Mucosa of descending colon (tissue), 3 donors: ENCODE measurements at regions not wholly inside any gene's neighbourhood (a gene's known extent, or its start where the extent isn't known, plus 50 kb on each side); places are given as distances from the start of the nearest gene placed in this dataset.

ENCODE experiments used
- ATAC-seq: fragments of 200-7000 bp; cut with Tn5 transposase; one replicate; pipeline ENCODE4 v1.9.1; 2020; ENCODE audit warnings: mild to moderate bottlenecking, moderate library complexity
- DNase-seq, 3 donors: peaks; one replicate each; pipeline ENCODE4 v3.0.0-alpha.2; 2020
- H3K36me3 ChIP-seq: fragments of 200-600 bp; one replicate; pipeline ENCODE4 v1.8.0; 2021; ENCODE audit warnings: low read depth, mild to moderate bottlenecking
- H3K4me1 ChIP-seq: fragments of 200-600 bp; one replicate; pipeline ENCODE4 v1.8.0; 2021; ENCODE audit warnings: low read depth, mild to moderate bottlenecking
- H3K4me3 ChIP-seq: fragments of 200-600 bp; one replicate; pipeline ENCODE4 v1.8.0; 2021; ENCODE audit warnings: mild to moderate bottlenecking
- H3K9me3 ChIP-seq: fragments of 200-600 bp; one replicate; pipeline ENCODE4 v1.8.0; 2021; ENCODE audit warnings: mild to moderate bottlenecking
- intact Hi-C, 2 donors: fragments of 100-400 bp; cut with DNase I in 1 of 2; cut with micrococcal nuclease in 1 of 2; formaldehyde crosslinking; loops; one replicate each; pipeline versions ENCODE4 v1.11.0 to v1.11.1; 2022; cut with DNase I, micrococcal nuclease
- TF ChIP-seq, protein P1 (sequence below): fragments of 200-600 bp; IDR thresholded peaks from one replicate; pipeline ENCODE4 v1.8.0; 2022; ENCODE audit warnings: antibody characterized with exemption, mild to moderate bottlenecking
- donor health status: DM: no; HTN: no; CAD: no; lungs with moderate emphysema.
- donor health status: DM: no; HTN: no; CAD: no.
- donor health status: DM: no; HTN: yes; CAD: no.

DNA sequence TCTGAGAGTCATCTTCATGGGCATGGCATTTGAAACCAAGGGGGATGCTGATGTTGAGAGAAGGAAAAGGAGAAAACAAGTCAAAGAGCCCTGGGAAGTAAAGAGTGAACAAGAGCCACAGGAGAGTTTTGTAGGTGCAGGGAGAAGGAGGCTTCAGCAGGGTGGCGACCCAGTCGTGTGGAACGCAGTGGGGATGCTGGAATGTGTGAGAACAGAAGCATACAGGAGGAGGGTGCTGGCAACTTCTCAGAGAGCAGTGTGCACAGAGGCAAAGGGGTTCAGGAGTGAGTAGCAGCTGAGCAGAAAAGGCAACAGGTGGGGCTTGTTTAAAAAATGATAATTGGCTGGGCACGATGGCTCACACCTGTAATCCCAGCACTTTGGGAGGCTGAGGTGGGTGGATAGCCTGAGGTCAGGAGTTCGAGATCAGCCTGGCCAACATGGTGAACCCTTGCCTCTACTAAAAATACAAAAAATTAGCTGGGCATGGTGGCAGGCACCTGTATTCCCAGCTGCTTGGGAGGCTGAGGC lies 75.8 kb upstream of the PLET1 start:
- DNase-seq, result no peak
- intact Hi-C loops, result no loop called here
- H3K4me1 ChIP-seq, result no peaks in the 10 kb centered on the region
- H3K4me3 ChIP-seq, result no peak overlapping the region
- ATAC-seq, result no peak
- H3K36me3 ChIP-seq, result no peaks in the 10 kb centered on the region
- TF ChIP-seq, protein P1, sequence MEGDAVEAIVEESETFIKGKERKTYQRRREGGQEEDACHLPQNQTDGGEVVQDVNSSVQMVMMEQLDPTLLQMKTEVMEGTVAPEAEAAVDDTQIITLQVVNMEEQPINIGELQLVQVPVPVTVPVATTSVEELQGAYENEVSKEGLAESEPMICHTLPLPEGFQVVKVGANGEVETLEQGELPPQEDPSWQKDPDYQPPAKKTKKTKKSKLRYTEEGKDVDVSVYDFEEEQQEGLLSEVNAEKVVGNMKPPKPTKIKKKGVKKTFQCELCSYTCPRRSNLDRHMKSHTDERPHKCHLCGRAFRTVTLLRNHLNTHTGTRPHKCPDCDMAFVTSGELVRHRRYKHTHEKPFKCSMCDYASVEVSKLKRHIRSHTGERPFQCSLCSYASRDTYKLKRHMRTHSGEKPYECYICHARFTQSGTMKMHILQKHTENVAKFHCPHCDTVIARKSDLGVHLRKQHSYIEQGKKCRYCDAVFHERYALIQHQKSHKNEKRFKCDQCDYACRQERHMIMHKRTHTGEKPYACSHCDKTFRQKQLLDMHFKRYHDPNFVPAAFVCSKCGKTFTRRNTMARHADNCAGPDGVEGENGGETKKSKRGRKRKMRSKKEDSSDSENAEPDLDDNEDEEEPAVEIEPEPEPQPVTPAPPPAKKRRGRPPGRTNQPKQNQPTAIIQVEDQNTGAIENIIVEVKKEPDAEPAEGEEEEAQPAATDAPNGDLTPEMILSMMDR, result no peak
- no peaks in the 10 kb centered on the region for H3K9me3 ChIP-seq

DNA sequence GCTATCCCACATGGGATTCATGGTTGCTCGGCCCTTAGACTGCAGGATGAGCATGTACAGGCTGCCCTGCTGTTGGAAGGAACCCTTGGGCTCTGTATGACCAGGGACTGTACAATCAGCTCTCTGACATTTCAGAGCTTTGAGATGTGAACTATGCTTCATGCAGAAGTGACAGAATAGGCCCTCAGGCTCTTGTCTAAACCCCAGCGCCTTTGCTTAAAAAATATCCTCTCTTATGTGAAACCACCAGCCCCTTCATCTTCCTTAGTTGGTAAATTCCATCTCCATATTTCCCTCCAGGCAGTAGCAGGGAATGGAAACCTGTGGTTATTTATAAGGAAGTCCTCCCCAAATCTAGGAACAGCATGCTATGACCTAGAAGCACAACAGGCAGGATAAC lies 78.9 kb upstream of the PLET1 start:
- no peak for ATAC-seq
- intact Hi-C loops, result no loop called here
- Histone ChIP-seq H3K4me3 (no peak overlapping the region), H3K36me3 (no peaks in the 10 kb centered on the region), H3K9me3 (no peaks in the 10 kb centered on the region), H3K4me1 (peaks cover 7% of the 10 kb centered on the region)
- no peak for DNase-seq
- TF ChIP-seq, protein P1, result no peak

DNA sequence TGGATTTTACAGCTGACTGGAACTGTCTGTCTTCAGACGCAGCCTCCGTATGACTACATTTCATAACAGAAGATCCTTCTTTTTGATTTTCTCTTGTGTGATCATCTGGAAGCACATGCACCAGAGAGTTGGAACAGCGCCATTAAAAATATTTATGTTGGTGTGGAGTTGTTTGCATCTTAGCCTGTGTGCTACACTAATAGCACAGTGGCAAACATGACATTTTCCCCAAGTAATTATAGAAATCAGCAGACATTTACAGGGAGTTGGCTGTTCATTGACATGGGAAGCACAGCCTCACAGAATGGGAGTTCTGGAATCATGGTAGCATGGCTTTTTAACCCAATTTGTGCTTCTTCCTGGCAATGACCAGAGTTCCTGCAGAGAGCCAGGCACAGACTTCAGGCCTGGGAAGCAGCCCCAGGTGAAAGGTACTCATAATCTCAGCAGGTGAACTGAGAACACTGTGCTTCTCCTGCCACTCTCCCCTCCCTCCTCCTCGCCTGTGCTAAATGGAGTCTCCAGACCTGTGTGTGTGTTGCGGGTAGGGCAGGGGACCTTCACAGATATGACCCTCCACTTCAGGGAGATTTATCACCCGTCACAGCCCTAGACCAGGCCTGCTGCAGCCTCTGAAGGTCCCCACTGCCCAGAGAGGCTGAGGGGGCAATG lies 82.8 kb upstream of the PLET1 start:
- ATAC-seq, result peak; percentile 64
- TF ChIP-seq, protein P1, result no peak

DNA sequence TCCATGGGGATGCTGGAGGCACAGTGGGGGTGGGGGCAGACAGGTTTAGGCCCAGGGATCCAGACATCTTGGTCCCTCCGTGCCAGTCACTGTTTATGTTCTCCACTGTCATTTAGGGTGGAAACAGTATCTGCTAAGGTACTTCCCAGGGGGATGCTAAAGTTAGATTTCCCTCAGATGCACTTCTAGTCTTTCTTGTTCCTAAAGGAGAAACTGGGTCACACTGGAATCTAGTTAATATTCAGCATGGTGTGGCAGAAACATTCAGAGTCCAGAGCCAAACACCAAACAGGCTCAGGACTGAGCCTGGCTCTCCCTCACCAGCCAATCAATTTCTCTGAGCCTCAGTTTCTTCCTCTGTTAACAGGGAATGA lies 83.4 kb upstream of the PLET1 start:
- TF ChIP-seq, protein P1, result no peak
- no peaks in the 10 kb centered on the region for H3K36me3 ChIP-seq
- intact Hi-C loops, result no loop called here
- no peak for ATAC-seq
- no peak overlapping the region for H3K4me3 ChIP-seq
- peaks cover 7% of the 10 kb centered on the region for H3K4me1 ChIP-seq
- no peaks in the 10 kb centered on the region for H3K9me3 ChIP-seq
- DNase-seq, result no peak

More for the DNA sequence above, 82.8 kb upstream of the PLET1 start:
- Histone ChIP-seq H3K36me3 (no peaks in the 10 kb centered on the region), H3K4me3 (no peak overlapping the region), H3K4me1 (peaks cover 7% of the 10 kb centered on the region), H3K9me3 (no peaks in the 10 kb centered on the region)
- peak in 1 of 3 donors; percentile 17 for DNase-seq
- intact Hi-C loops, result no loop called here

DNA sequence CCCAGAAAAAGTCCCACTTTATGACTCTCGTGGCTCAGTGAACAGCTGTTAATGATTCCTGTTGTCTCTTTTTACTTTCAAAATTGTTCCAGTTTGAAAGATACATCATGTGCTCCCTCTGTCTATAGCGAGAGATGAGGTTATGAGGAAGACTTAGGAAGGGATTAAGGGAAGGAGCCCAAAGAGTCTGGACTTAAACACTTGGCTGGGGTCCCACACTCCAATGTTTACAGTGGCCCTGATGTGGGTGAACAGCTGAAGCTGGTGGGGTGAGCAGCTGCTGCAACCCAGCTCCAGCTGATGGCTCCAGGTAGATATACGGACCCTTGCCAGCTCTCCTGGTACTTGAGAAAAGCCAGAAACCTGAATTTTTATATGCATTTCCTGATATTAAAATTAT lies 84.5 kb upstream of the PLET1 start:
- Histone ChIP-seq H3K36me3 (no peaks in the 10 kb centered on the region), H3K9me3 (no peaks in the 10 kb centered on the region), H3K4me1 (peaks cover 7% of the 10 kb centered on the region), H3K4me3 (no peak overlapping the region)
- intact Hi-C loops, result no loop called here
- TF ChIP-seq, protein P1, result no peak
- no peak for DNase-seq
- ATAC-seq, result no peak

DNA sequence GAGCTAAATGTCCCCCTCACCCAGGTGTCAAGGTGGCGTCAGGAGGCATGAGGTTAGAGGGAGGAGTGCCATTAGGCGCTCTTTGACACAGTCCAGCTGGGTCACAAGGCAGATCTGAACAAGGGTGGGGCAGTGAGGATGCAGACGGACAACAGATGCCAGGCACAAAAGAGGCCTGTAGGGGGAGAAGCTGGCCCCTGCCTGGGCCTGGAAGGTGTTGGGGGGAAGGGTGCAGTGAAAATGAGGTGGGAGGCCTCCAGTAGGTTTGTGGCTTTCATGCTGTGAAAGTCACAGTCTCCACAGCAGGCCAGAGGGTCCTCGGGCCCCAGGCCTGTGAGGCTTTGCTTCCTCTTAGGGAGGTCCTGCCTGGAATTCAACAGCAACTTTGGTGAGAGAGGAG lies 85.0 kb upstream of the PLET1 start:
- H3K36me3 ChIP-seq, result no peaks in the 10 kb centered on the region
- ATAC-seq (peak; percentile 69), DNase-seq (peak in 2 of 3 donors; percentile 32 to 33)
- TF ChIP-seq, protein P1, result no peak
- peaks cover 7% of the 10 kb centered on the region for H3K4me1 ChIP-seq
- intact Hi-C loops, result no loop called here
- no peaks in the 10 kb centered on the region for H3K9me3 ChIP-seq
- H3K4me3 ChIP-seq, result no peak overlapping the region
